K562 (cell line): ENCODE measurements at regions not wholly inside any gene's neighbourhood (a gene's known extent, or its start where the extent isn't known, plus 50 kb on each side); places are given as distances from the start of the nearest gene placed in this dataset.

Experiments used
- ZNF174 ChIP-seq: fragments of 250-450 bp; sonication (Bioruptor Pico); IDR thresholded peaks from 2 replicates; pipeline ENCODE4 v1.4.0; 2020; ENCODE audit warnings: mild to moderate bottlenecking
- TF ChIP-seq, protein P1 (sequence below), 3 experiments: IDR thresholded peaks in 2 of 3; conservative IDR thresholded peaks in 1 of 3; 2 replicates each; pipeline ENCODE4 v1.5.1; 2011 to 2012; ENCODE audit warnings: low read length in 3 of 3, mild to moderate bottlenecking in 3 of 3, control low read depth in 2 of 3, improper control_type of control experiment in 1 of 3, inconsistent platforms in 1 of 3, low read depth in 1 of 3, mixed read lengths in 1 of 3, moderate library complexity in 1 of 3; ENCODE audit not compliant: insufficient read depth in 2 of 3

- TF ChIP-seq ZNF174 (CRISPR knock-in tag) = no peak
- TF ChIP-seq, protein P1, sequence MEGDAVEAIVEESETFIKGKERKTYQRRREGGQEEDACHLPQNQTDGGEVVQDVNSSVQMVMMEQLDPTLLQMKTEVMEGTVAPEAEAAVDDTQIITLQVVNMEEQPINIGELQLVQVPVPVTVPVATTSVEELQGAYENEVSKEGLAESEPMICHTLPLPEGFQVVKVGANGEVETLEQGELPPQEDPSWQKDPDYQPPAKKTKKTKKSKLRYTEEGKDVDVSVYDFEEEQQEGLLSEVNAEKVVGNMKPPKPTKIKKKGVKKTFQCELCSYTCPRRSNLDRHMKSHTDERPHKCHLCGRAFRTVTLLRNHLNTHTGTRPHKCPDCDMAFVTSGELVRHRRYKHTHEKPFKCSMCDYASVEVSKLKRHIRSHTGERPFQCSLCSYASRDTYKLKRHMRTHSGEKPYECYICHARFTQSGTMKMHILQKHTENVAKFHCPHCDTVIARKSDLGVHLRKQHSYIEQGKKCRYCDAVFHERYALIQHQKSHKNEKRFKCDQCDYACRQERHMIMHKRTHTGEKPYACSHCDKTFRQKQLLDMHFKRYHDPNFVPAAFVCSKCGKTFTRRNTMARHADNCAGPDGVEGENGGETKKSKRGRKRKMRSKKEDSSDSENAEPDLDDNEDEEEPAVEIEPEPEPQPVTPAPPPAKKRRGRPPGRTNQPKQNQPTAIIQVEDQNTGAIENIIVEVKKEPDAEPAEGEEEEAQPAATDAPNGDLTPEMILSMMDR (IDR thresholded peaks at IDR 0.05 in 2 of 3, conservative IDR thresholded peaks at IDR 0.05 in 1 of 3; ENCODE audit: insufficient read depth in 2 of 3, low read depth in 1 of 3, low read length in 3 of 3) = no peak
These were observed 181.9 kb upstream of the BMP4 start for GRCh38 chr14:54138354-54139038.
